SK-N-SH (cell line): ENCODE measurements at regions not wholly inside any gene's neighbourhood (a gene's known extent, or its start where the extent isn't known, plus 50 kb on each side); places are given as distances from the start of the nearest gene placed in this dataset.
"Not testable (repeated sequence)": the region's sequence is repeated elsewhere in the genome, so short reads cannot be mapped to it uniquely, and the experiment has no call there.

Source experiments
- CTCF ChIA-PET: fragments of 300-600, 350-600 bp; formaldehyde crosslinking; extraction: SDS; loops from one replicate; lab custom pipeline; 2021; lab: Yijun Ruan, JAX
- POLR2A ChIA-PET: fragments of 350-600 bp; sonication (Branson Sonifier 250); formaldehyde crosslinking; extraction: SDS; loops from one replicate; lab custom pipeline; 2020; ENCODE audit warnings: antibody characterized with exemption, inconsistent platforms; lab: Yijun Ruan, JAX
- DNase-seq: peaks from one replicate; pipeline ENCODE4 v3.0.0; 2012
- H2AFZ ChIP-seq: fragments of 200-600 bp; sonication (generic); 2 replicates; pipeline ENCODE4 v1.8.1; 2016; ENCODE audit warnings: antibody characterized with exemption, mild to moderate bottlenecking, low read depth
- H3F3A ChIP-seq: fragments of 200-600 bp; sonication (generic); replicated peaks from 2 replicates; pipeline ENCODE3; 2016; ENCODE audit warnings: antibody characterized with exemption, mild to moderate bottlenecking; ENCODE audit not compliant: insufficient read depth
- H3K27ac ChIP-seq, 2 experiments: fragments of 200-500 bp in 1 of 2; fragments of 200-600 bp in 1 of 2; sonication (Bioruptor generic) in 1 of 2; sonication (generic), shearing (Covaris generic) in 1 of 2; 2 replicates each; pipeline versions ENCODE4 v1.5.1 to v1.6.1; 2014 to 2016; ENCODE audit warnings: low read depth in 2 of 2, inconsistent platforms in 1 of 2, low read length in 1 of 2, mild to moderate bottlenecking in 1 of 2, mixed read lengths in 1 of 2
- H3K27me3 ChIP-seq: fragments of 200-600 bp; sonication (generic), shearing (Covaris generic); 2 replicates; pipeline ENCODE4 v1.6.1; 2016; ENCODE audit warnings: mixed run types; ENCODE audit not compliant: insufficient read depth
- H3K36me3 ChIP-seq, 2 experiments: fragments of 200-500 bp in 1 of 2; fragments of 200-600 bp in 1 of 2; sonication (Bioruptor generic) in 1 of 2; sonication (generic) in 1 of 2; replicated peaks in 1 of 2; 2 replicates each; pipeline versions ENCODE3 to v1.5.1; 2014 to 2016; ENCODE audit warnings: low read length in 1 of 2, mild to moderate bottlenecking in 1 of 2; ENCODE audit not compliant: insufficient read depth in 2 of 2, control insufficient read depth in 1 of 2
- H3K4me1 ChIP-seq, 2 experiments: fragments of 200-500 bp in 1 of 2; fragments of 200-600 bp in 1 of 2; sonication (Bioruptor generic) in 1 of 2; sonication (generic), shearing (Covaris generic) in 1 of 2; 2 replicates each; pipeline versions ENCODE4 v1.5.1 to v1.6.1; 2014 to 2016; ENCODE audit warnings: low read depth in 1 of 2, low read length in 1 of 2, mixed run types in 1 of 2; ENCODE audit not compliant: insufficient read depth in 2 of 2, control insufficient read depth in 1 of 2
- H3K4me2 ChIP-seq: fragments of 200-600 bp; sonication (generic), shearing (Covaris generic); 2 replicates; pipeline ENCODE4 v1.6.1; 2017; ENCODE audit warnings: mixed run types
- H3K4me3 ChIP-seq, 2 experiments: fragments of 200-500 bp in 1 of 2; fragments of 200-600 bp in 1 of 2; sonication (Bioruptor generic) in 1 of 2; sonication (generic), shearing (Covaris generic) in 1 of 2; 2 replicates each; pipeline versions ENCODE4 v1.5.1 to v1.8.1; 2014 to 2016; ENCODE audit warnings: low read depth in 2 of 2, inconsistent platforms in 1 of 2, low read length in 1 of 2, mild to moderate bottlenecking in 1 of 2, mixed read lengths in 1 of 2, moderate library complexity in 1 of 2
- H3K79me2 ChIP-seq: fragments of 200-600 bp; sonication (generic); 2 replicates; pipeline ENCODE4 v1.8.1; 2017; ENCODE audit warnings: mild to moderate bottlenecking; ENCODE audit not compliant: insufficient read depth
- H3K9ac ChIP-seq: fragments of 200-600 bp; sonication (generic); 2 replicates; pipeline ENCODE4 v1.6.1; 2017; ENCODE audit warnings: mixed run types
- H3K9me2 ChIP-seq: fragments of 200-600 bp; sonication (generic); 2 replicates; pipeline ENCODE4 v1.6.1; 2017; ENCODE audit warnings: mixed run types
- H3K9me3 ChIP-seq: fragments of 200-600 bp; sonication (generic); 2 replicates; pipeline ENCODE4 v1.6.1; 2017; ENCODE audit warnings: mixed run types, mild to moderate bottlenecking, moderate library complexity
- H4K20me1 ChIP-seq: fragments of 200-600 bp; sonication (generic); 2 replicates; pipeline ENCODE4 v1.6.1; 2017; ENCODE audit warnings: mild to moderate bottlenecking, mixed run types; ENCODE audit not compliant: insufficient read depth
- WGBS: methylation state at CpG from one replicate; pipeline ENCODE4 v1.1.6; 2017; ENCODE audit warnings: low lambda C conversion rate; 5-methylcytosine and 5-hydroxymethylcytosine counted together

DNA sequence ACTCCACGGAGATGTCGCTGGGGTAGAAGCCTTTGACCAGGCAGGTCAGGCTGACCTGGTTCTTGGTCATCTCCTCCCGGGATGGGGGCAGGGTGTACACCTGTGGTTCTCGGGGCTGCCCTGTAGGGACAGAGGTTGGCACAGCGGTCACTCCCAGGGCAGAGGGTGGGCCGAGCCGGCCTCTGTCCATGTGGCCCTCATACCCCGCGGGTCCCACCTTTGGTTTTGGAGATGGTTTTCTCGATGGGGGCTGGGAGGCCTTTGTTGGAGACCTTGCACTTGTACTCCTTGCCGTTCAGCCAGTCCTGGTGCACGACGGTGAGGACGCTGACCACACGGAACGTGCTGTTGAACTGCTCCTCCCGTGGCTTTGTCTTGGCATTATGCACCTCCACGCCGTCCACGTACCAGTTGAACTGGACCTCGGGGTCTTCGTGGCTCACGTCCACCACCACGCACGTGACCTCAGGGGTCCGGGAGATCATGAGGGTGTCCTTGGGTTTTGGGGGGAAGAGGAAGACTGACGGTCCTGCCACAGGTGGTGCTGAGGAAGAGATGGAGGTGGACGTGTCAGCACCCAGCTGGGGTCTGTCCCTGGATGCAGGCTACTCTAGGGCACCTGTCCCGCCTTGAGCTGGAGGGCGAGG lies 117.1 kb downstream of the TMEM121 start:
- CTCF ChIA-PET, H3K4me3 ChIP-seq, H3F3A ChIP-seq, H3K9me3 ChIP-seq, H3K4me2 ChIP-seq, H2AFZ ChIP-seq, H3K9me2 ChIP-seq, H3K27ac ChIP-seq, H3K9ac ChIP-seq, POLR2A ChIA-PET, DNase-seq, H3K4me1 ChIP-seq, H4K20me1 ChIP-seq, H3K79me2 ChIP-seq, H3K36me3 ChIP-seq, H3K27me3 ChIP-seq: not testable (repeated sequence)
- 10% methylated on average over 19 of the region's 30 CpGs for WGBS

DNA sequence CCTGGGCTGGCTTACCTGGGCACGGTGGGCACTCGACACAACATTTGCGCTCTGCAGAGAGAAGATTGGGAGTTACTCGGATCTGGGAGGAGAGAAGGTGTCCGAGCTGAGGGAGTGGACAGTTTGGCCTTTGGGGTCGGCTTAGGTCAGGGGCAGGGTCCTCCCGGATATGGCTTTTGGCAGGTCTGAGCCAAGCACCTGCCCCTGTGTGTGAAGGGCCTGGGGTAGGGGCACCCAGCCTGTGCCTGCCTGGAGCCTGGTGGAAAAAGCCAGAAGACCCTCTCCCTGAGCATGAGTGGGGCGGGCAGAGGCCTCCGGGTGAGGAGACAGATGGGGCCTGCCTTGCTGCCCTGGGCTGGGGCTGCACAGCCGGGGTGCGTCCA lies 117.7 kb downstream of the TMEM121 start:
- H3K27ac ChIP-seq, CTCF ChIA-PET, H3K9me3 ChIP-seq, H3K4me1 ChIP-seq, H3K79me2 ChIP-seq, H3K27me3 ChIP-seq, H3K4me2 ChIP-seq, H3K9ac ChIP-seq, H4K20me1 ChIP-seq, H3K9me2 ChIP-seq, H3K4me3 ChIP-seq, H3K36me3 ChIP-seq, POLR2A ChIA-PET, H2AFZ ChIP-seq, DNase-seq, H3F3A ChIP-seq: not testable (repeated sequence)
- 39% methylated on average over 5 of the region's 11 CpGs for WGBS

DNA sequence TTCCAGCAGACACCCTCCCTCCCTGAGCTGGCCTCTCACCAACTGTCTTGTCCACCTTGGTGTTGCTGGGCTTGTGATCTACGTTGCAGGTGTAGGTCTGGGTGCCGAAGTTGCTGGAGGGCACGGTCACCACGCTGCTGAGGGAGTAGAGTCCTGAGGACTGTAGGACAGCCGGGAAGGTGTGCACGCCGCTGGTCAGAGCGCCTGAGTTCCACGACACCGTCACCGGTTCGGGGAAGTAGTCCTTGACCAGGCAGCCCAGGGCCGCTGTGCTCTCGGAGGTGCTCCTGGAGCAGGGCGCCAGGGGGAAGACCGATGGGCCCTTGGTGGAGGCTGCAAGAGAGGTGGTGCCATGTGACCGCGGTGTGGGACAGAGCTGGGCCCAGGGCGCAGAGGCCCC lies 118.1 kb downstream of the TMEM121 start:
- H3F3A ChIP-seq, CTCF ChIA-PET, H4K20me1 ChIP-seq, H3K79me2 ChIP-seq, H3K9me3 ChIP-seq, H3K27me3 ChIP-seq, H3K4me3 ChIP-seq, H3K4me1 ChIP-seq, POLR2A ChIA-PET, H2AFZ ChIP-seq, H3K9me2 ChIP-seq, H3K27ac ChIP-seq, H3K4me2 ChIP-seq, H3K9ac ChIP-seq, H3K36me3 ChIP-seq, DNase-seq: not testable (repeated sequence)
- WGBS: 4% methylated on average over 8 of the region's 19 CpGs

DNA sequence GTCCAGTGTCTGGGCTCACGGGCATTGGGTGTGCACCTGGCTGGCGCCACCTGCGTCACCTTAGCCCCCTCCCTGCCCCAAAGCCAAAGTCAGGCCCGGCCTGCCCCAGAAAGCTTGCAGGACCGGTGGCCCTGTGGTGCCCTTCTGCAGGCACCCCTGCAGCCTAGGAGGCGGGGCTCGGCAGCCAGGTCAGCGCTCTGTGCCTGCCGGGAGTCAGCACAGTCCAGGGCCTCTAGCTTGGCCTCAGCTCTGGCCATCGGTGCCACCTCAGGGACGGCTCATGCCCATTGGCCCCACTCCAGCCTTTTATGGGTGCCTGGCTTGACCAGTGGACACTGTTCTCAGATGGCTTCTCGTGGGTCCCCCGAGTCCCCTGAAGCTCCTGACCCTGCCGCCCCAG lies 118.5 kb downstream of the TMEM121 start:
- H3F3A ChIP-seq, H3K9me2 ChIP-seq, H3K9ac ChIP-seq, H3K27ac ChIP-seq, H3K9me3 ChIP-seq, DNase-seq, H2AFZ ChIP-seq, H4K20me1 ChIP-seq, H3K36me3 ChIP-seq, H3K4me3 ChIP-seq, CTCF ChIA-PET, H3K4me1 ChIP-seq, H3K79me2 ChIP-seq, H3K4me2 ChIP-seq, H3K27me3 ChIP-seq, POLR2A ChIA-PET: not testable (repeated sequence)
- WGBS: no CpG with 5 or more reads among the region's 14 CpGs

GRCh38 chr14:105645389-105645788 lies 119.0 kb downstream of the TMEM121 start:
- H3F3A ChIP-seq, H3K4me1 ChIP-seq, H3K4me2 ChIP-seq, H4K20me1 ChIP-seq, H2AFZ ChIP-seq, H3K9ac ChIP-seq, H3K9me3 ChIP-seq, POLR2A ChIA-PET, CTCF ChIA-PET, H3K27me3 ChIP-seq, H3K27ac ChIP-seq, H3K9me2 ChIP-seq, H3K36me3 ChIP-seq, DNase-seq, H3K4me3 ChIP-seq, H3K79me2 ChIP-seq: not testable (repeated sequence)
- no CpG with 5 or more reads among the region's 6 CpGs for WGBS
